HG03432 (cell line): ENCODE measurements at regions not wholly inside any gene's neighbourhood (a gene's known extent, or its start where the extent isn't known, plus 50 kb on each side); places are given as distances from the start of the nearest gene placed in this dataset.

Experiments used
- ATAC-seq: cut with Tn5 transposase; IDR thresholded peaks from one replicate; pipeline ENCODE4 v1.9.1; 2021; ENCODE audit warnings: mild to moderate bottlenecking, moderate library complexity; ENCODE audit not compliant: unreplicated experiment

GRCh38 chr6:169902070-169902469 lies 150.6 kb downstream of the ERMARD start:
- ATAC-seq: no peak

- ATAC-seq: no peak
These were observed 148.2 kb downstream of the ERMARD start for GRCh38 chr6:169899481-169900145.

- no peak for ATAC-seq
These were observed 147.5 kb downstream of the ERMARD start for GRCh38 chr6:169898788-169899480.

- ATAC-seq: no peak
These were observed 146.4 kb downstream of the ERMARD start for GRCh38 chr6:169897601-169898358.

GRCh38 chr6:169896826-169897456 lies 145.5 kb downstream of the ERMARD start:
- ATAC-seq: no peak

GRCh38 chr6:169895926-169896761 lies 144.7 kb downstream of the ERMARD start:
- ATAC-seq: no peak

- no peak for ATAC-seq
These were observed 143.8 kb downstream of the ERMARD start for GRCh38 chr6:169895000-169895759.

- no peak for ATAC-seq
These were observed 143.0 kb downstream of the ERMARD start for GRCh38 chr6:169894377-169894960.

GRCh38 chr6:169893624-169894023 lies 142.2 kb downstream of the ERMARD start:
- no peak for ATAC-seq

- no peak for ATAC-seq
These were observed 140.4 kb downstream of the ERMARD start for GRCh38 chr6:169891846-169892245.

- ATAC-seq: no peak
These were observed 140.0 kb downstream of the ERMARD start for GRCh38 chr6:169891421-169891820.

GRCh38 chr6:169890901-169891300 lies 139.5 kb downstream of the ERMARD start:
- no peak for ATAC-seq

- no peak for ATAC-seq
These were observed 138.6 kb downstream of the ERMARD start for GRCh38 chr6:169890049-169890448.

- ATAC-seq: no peak
These were observed 136.2 kb downstream of the ERMARD start for GRCh38 chr6:169887529-169888140.

GRCh38 chr6:169886631-169887227 lies 135.3 kb downstream of the ERMARD start:
- ATAC-seq: no peak

- ATAC-seq: no peak
These were observed 134.4 kb downstream of the ERMARD start for GRCh38 chr6:169885831-169886230.

GRCh38 chr6:169885131-169885530 lies 133.7 kb downstream of the ERMARD start:
- ATAC-seq: no peak

- ATAC-seq: no peak
These were observed 132.7 kb downstream of the ERMARD start for GRCh38 chr6:169884158-169884557.

- ATAC-seq: no peak
These were observed 131.9 kb downstream of the ERMARD start for GRCh38 chr6:169883316-169883715.
